K562 (cell line): ENCODE measurements at regions not wholly inside any gene's neighbourhood (a gene's known extent, or its start where the extent isn't known, plus 50 kb on each side); places are given as distances from the start of the nearest gene placed in this dataset.

ENCODE experiments used
- ATAC-seq: fragments of 200-7000 bp; cut with Tn5 transposase; 3 replicates; pipeline ENCODE4 v1.9.1; 2020; ENCODE audit warnings: moderate library complexity
- BruUV-seq: library from RNA; stranded (reverse); fragments of 400-500 nt; replicated peaks from 2 replicates; lab custom pipeline; 2021; lab: Mats Ljungman, UMichigan
- CTCF ChIA-PET: fragments of 300-600 bp; formaldehyde crosslinking; extraction: SDS; loops from one replicate; lab custom pipeline; 2021; ENCODE audit warnings: low intra/inter-chr PET ratio; lab: Yijun Ruan, JAX
- POLR2A ChIA-PET: fragments of 300-600, 350-650 bp; sonication (Branson Sonifier 250); formaldehyde crosslinking; extraction: SDS; loops from one replicate; lab custom pipeline; 2021; ENCODE audit warnings: antibody characterized with exemption, inconsistent platforms; lab: Yijun Ruan, JAX
- DNase-seq, 4 experiments: peaks; one replicate each; pipeline versions ENCODE4 v3.0.0 to v3.0.0-alpha.2; 2011 to 2018; ENCODE audit warnings: low spot score in 3 of 4, mixed read lengths in 3 of 4; ENCODE audit errors: extremely low read depth in 1 of 4
- FAIRE-seq: peaks from 2 replicates; lab custom pipeline; 2011; peaks lifted over from hg19 to GRCh38; lab: Jason Lieb, UNC
- H2AFZ ChIP-seq: 2 replicates; pipeline ENCODE4 v1.6.0; 2011; ENCODE audit warnings: low read depth, low read length, control low read depth, inconsistent platforms
- H3K27ac ChIP-seq: fragments of 200-600 bp; 3 replicates; pipeline ENCODE4 v1.8.0; 2011; ENCODE audit warnings: low read depth, mild to moderate bottlenecking, control low read depth, inconsistent platforms, low read length, moderate library complexity, mixed read lengths; ENCODE audit errors: extremely low read depth
- H3K27me3 ChIP-seq, 2 experiments: fragments of 300-600 bp in 1 of 2; 2 replicates in 1 of 2; 3 replicates in 1 of 2; pipeline versions ENCODE4 v1.6.0 to v1.8.0; 2011; ENCODE audit warnings: inconsistent platforms in 2 of 2, low read length in 2 of 2, mild to moderate bottlenecking in 1 of 2, mixed read lengths in 1 of 2, moderate library complexity in 1 of 2; ENCODE audit not compliant: control insufficient read depth in 2 of 2, insufficient read depth in 2 of 2
- H3K36me3 ChIP-seq: fragments of 300-600 bp; 3 replicates; pipeline ENCODE4 v1.8.0; 2011; ENCODE audit warnings: mild to moderate bottlenecking, low read length, inconsistent platforms; ENCODE audit not compliant: control insufficient read depth, insufficient read depth
- H3K4me1 ChIP-seq, 2 experiments: fragments of 200-600 bp in 1 of 2; replicated peaks in 1 of 2; 2 replicates in 1 of 2; 3 replicates in 1 of 2; pipeline versions ENCODE4 v1.5.1 to v1.8.0; 2011; ENCODE audit warnings: inconsistent platforms in 2 of 2, low read length in 2 of 2, mild to moderate bottlenecking in 1 of 2, mixed read lengths in 1 of 2, moderate library complexity in 1 of 2; ENCODE audit not compliant: control insufficient read depth in 2 of 2, insufficient read depth in 2 of 2
- H3K4me2 ChIP-seq: 2 replicates; pipeline ENCODE4 v1.6.1; 2011; ENCODE audit warnings: low read length, control low read depth, inconsistent platforms, mixed read lengths; ENCODE audit not compliant: insufficient read depth
- H3K4me3 ChIP-seq: fragments of 200-600 bp; sonication (generic), shearing (Covaris generic); 2 replicates; pipeline ENCODE4 v1.5.1; 2016; ENCODE audit warnings: control low read depth, inconsistent platforms
- H3K79me2 ChIP-seq: fragments of 200-600 bp; 3 replicates; pipeline ENCODE4 v1.8.0; 2011; ENCODE audit warnings: low read length, inconsistent platforms; ENCODE audit not compliant: control insufficient read depth, insufficient read depth
- H3K9ac ChIP-seq, 2 experiments: 2 replicates each; pipeline versions ENCODE4 v1.6.0 to v1.6.1; 2011; ENCODE audit warnings: low read depth in 2 of 2, low read length in 2 of 2, control low read depth in 1 of 2, inconsistent platforms in 1 of 2, mild to moderate bottlenecking in 1 of 2, mixed read lengths in 1 of 2; ENCODE audit not compliant: insufficient read depth in 1 of 2
- H3K9me1 ChIP-seq: one replicate; pipeline ENCODE4 v1.6.0; 2011; ENCODE audit warnings: inconsistent platforms, mild to moderate bottlenecking, low read length, moderate library complexity; ENCODE audit not compliant: control insufficient read depth, insufficient read depth
- H3K9me3 ChIP-seq: replicated peaks from 2 replicates; pipeline ENCODE4 v1.5.1; 2011; ENCODE audit warnings: low read depth, low read length, inconsistent platforms; ENCODE audit not compliant: control insufficient read depth, insufficient read depth
- H4K20me1 ChIP-seq: replicated peaks from 2 replicates; pipeline ENCODE4 v1.6.1; 2011; ENCODE audit warnings: low read length, inconsistent platforms, mixed read lengths; ENCODE audit not compliant: control insufficient read depth, insufficient read depth
- ILF3 ChIP-seq: fragments of 450-650 bp; IDR thresholded peaks from 2 replicates; pipeline ENCODE4 v1.6.1; 2018; ENCODE audit warnings: antibody characterized with exemption, mild to moderate bottlenecking, moderate library complexity, borderline replicate concordance
- KLF13 ChIP-seq: fragments of 450-650 bp; IDR thresholded peaks from 2 replicates; pipeline ENCODE4 v1.6.1; 2016; ENCODE audit warnings: missing genetic modification characterization, low read depth, mild to moderate bottlenecking, missing compliant biosample characterization, moderate library complexity, borderline replicate concordance
- MECOM ChIP-seq: fragments of 250-450 bp; sonication (Bioruptor Pico); IDR thresholded peaks from 2 replicates; pipeline ENCODE4 v1.8.0; 2022; ENCODE audit warnings: inconsistent platforms
- NCOA6 ChIP-seq: fragments of 450-650 bp; IDR thresholded peaks from 2 replicates; pipeline ENCODE4 v1.6.1; 2017; ENCODE audit warnings: mild to moderate bottlenecking
- NR4A1 ChIP-seq, 2 experiments: fragments of 250-450 bp in 1 of 2; fragments of 450-650 bp in 1 of 2; sonication (Bioruptor Pico) in 1 of 2; IDR thresholded peaks; 2 replicates each; pipeline versions ENCODE4 v1.4.0 to v1.6.1; 2016 to 2020; ENCODE audit warnings: mild to moderate bottlenecking in 2 of 2, missing compliant biosample characterization in 1 of 2, missing genetic modification characterization in 1 of 2, moderate library complexity in 1 of 2
- NRF1 ChIP-seq, 2 experiments: fragments of 450-650 bp; IDR thresholded peaks in 1 of 2; conservative IDR thresholded peaks in 1 of 2; 2 replicates each; pipeline ENCODE4 v1.6.1; 2014; ENCODE audit warnings: mild to moderate bottlenecking in 2 of 2
- PHF21A ChIP-seq: fragments of 450-650 bp; IDR thresholded peaks from 2 replicates; pipeline ENCODE4 v1.6.1; 2017; ENCODE audit warnings: low read depth, borderline replicate concordance
- RBM25 ChIP-seq: fragments of 200-400 bp; formaldehyde crosslinking; IDR thresholded peaks from 2 replicates; pipeline ENCODE4 v1.6.1; 2018; ENCODE audit warnings: low read length, low read depth, moderate library complexity; ENCODE audit not compliant: severe bottlenecking
- ZNF408 ChIP-seq: fragments of 250-450 bp; sonication (Bioruptor Pico); IDR thresholded peaks from 2 replicates; pipeline ENCODE4 v1.4.0; 2020; ENCODE audit warnings: low read depth, mild to moderate bottlenecking, moderate library complexity
- ZNF589 ChIP-seq: fragments of 200-800 bp; sonication (Bioruptor generic); IDR thresholded peaks from 2 replicates; pipeline ENCODE4 v1.6.1; 2016; ENCODE audit warnings: low read depth, missing genetic modification characterization, missing compliant biosample characterization
- WGBS: fragments of 100-300 bp; shearing (Covaris generic); methylation state at CpG from one replicate; pipeline ENCODE4 v1.1.6; 2016; ENCODE audit warnings: low coverage, mixed read lengths; ENCODE audit not compliant: insufficient coverage; ENCODE audit errors: missing lambda C conversion rate; 5-methylcytosine and 5-hydroxymethylcytosine counted together
- in situ Hi-C: fragments of 300-500 bp; cut with MboI; formaldehyde crosslinking; loops from 4 replicates; pipeline ENCODE4 v1.15.0; 2018; ENCODE audit warnings: inconsistent platforms, mixed read lengths
- intact Hi-C: fragments of 100-400 bp; cut with micrococcal nuclease; formaldehyde crosslinking; loops from 2 replicates; pipeline ENCODE4 v1.14.2; 2022
- TF ChIP-seq, protein P1 (sequence below): fragments of 450-650 bp; formaldehyde crosslinking; IDR thresholded peaks from 2 replicates; pipeline ENCODE4 v1.4.0; 2022; ENCODE audit warnings: mild to moderate bottlenecking, moderate library complexity

DNA sequence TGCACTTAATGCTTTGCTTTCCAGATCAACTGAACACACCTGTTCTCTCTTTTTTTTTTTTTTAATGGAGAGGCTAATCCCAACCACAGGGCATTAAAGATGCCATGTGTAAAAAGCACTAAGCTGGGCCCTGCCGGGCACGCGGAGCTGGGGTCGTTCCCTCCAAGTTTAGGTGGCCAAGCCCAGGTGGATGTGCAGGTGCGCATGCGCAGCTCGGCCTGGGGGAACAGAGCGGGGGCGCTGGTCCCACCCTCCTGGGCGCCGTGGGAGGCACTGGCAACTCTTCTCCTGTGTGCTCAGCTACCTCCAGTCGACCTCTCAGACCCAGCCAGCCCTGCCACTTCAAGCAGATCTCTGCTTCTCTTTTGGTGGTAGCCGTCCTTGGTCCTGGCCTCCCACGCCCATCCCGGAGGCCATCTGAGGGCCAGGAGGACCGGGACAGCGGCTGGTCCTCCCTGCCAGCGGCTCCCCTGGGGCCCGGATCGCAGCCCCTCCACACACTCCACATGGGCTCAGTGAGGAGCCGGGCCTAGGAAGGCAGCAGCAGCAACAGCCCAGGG, 679.3 kb downstream of the BCL11B start:
- no peak overlapping the region for H3K9ac ChIP-seq
- DNase-seq (no peak), FAIRE-seq (no peak)
- no peak for TF ChIP-seq NCOA6
- no peak for TF ChIP-seq KLF13 (tag)
- TF ChIP-seq NRF1 (conservative IDR thresholded peaks at IDR 0.05 in 1 of 2, IDR thresholded peaks at IDR 0.05 in 1 of 2) = peak; percentile 59 to 67; a peak in 3 of 4 replicates
- TF ChIP-seq, all 486 proteins: peak for 1
- Histone ChIP-seq H3K27me3 (no peaks in the 10 kb centered on the region), H2AFZ (no peak overlapping the region), H3K4me2 (no peak overlapping the region), H3K9me3 (no peaks in the 10 kb centered on the region), H4K20me1 (no peaks in the 10 kb centered on the region), H3K4me3 (no peak overlapping the region), H3K36me3 (no peaks in the 10 kb centered on the region), H3K79me2 (no peaks in the 10 kb centered on the region), H3K4me1 (no peaks in the 10 kb centered on the region), H3K9me1 (no peaks in the 10 kb centered on the region), H3K27ac (no peak overlapping the region)
- ChIA-PET POLR2A (no interaction called here), CTCF (no interaction called here)
- no peak for ATAC-seq
- BruUV-seq = no TSS peak
- in situ Hi-C loops (no loop called here), intact Hi-C loops (no loop called here)
- 0% methylated on average over 14 of the region's 21 CpGs for WGBS

DNA sequence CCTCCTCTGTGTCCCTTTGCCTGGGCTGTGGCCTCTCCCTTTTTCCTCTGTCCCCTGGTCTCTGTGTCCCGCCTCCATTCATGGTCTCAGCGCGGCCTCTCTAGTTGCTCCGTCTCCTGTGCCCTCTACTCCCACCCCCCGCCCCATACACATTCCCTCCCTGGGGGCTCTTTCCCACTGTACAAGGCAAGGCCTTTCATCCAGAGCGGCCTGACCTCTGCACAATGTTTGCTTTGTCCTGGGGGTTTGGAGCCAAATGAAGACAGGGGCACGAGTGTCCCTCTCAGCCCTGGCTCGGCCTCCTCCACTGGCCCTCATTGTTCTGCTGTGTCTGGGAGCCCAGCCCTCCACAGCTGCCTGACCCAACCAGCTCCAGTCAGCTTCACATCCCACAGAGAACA, 678.6 kb downstream of the BCL11B start:
- Histone ChIP-seq H3K9me1 (no peaks in the 10 kb centered on the region), H3K27me3 (no peaks in the 10 kb centered on the region), H3K36me3 (no peaks in the 10 kb centered on the region), H3K4me1 (no peaks in the 10 kb centered on the region), H3K9me3 (no peaks in the 10 kb centered on the region), H3K4me2 (no peak overlapping the region), H3K9ac (no peak overlapping the region), H4K20me1 (no peaks in the 10 kb centered on the region), H3K79me2 (no peaks in the 10 kb centered on the region), H2AFZ (no peak overlapping the region), H3K27ac (no peak overlapping the region), H3K4me3 (no peak overlapping the region)
- ChIA-PET POLR2A (interaction anchor here (0.6 kb wide), 1 partner anchor 31 kb away, joined by 4 read pairs; no protein-coding TSS in a partner anchor), CTCF (no interaction called here)
- intact Hi-C loops = no loop called here
- ATAC-seq = no peak
- in situ Hi-C loops = no loop called here
- no peak for DNase-seq
- BruUV-seq = no TSS peak
- 0% methylated on average over 1 of the region's 8 CpGs for WGBS
- no peak for FAIRE-seq
- TF ChIP-seq ILF3 (no peak), ZNF589 (CRISPR knock-in tag) (no peak), NR4A1 (CRISPR knock-in tag; IDR thresholded peaks at IDR 0.05) (no peak), NR4A1 (tag; IDR thresholded peaks at IDR 0.05) (no peak), PHF21A (no peak), ZNF408 (CRISPR knock-in tag) (no peak), MECOM (CRISPR knock-in tag) (no peak), RBM25 (no peak)
- TF ChIP-seq, protein P1, sequence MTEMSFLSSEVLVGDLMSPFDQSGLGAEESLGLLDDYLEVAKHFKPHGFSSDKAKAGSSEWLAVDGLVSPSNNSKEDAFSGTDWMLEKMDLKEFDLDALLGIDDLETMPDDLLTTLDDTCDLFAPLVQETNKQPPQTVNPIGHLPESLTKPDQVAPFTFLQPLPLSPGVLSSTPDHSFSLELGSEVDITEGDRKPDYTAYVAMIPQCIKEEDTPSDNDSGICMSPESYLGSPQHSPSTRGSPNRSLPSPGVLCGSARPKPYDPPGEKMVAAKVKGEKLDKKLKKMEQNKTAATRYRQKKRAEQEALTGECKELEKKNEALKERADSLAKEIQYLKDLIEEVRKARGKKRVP (CRISPR knock-in tag) = no peak
